CD4-positive, alpha-beta T cell treated with Interferon alpha-2 for 1 hour (primary cell): ENCODE measurements at regions not wholly inside any gene's neighbourhood (a gene's known extent, or its start where the extent isn't known, plus 50 kb on each side); places are given as distances from the start of the nearest gene placed in this dataset.
"Not testable (repeated sequence)": the region's sequence is repeated elsewhere in the genome, so short reads cannot be mapped to it uniquely, and the experiment has no call there.

ENCODE experiments used
- DNase-seq, 2 donors: peaks; one replicate each; pipeline ENCODE4 v3.0.0-alpha.2; 2020 to 2022

DNA sequence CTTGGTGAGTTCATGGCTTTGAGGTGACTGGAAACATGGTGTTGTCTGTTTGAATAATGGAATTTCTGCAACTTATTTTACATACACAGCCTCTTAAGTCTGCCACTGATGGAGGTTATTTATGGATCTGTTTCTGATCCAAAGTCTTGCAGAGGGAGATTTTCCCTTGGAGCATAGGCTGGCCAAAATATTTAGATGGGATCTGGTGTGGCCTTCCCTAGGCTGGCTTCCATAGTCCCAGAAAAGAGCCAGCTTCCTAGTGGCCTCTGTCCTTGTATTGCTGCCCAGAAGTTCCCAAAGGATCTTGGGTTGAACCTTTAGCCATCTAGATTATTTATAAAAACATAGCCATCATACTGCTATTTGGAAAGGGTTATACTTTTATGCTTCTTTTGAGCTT, 491.1 kb upstream of the RGS6 start:
- no peak for DNase-seq

GRCh38 chr14:71444030-71444822, 488.0 kb upstream of the RGS6 start:
- no peak for DNase-seq

DNA sequence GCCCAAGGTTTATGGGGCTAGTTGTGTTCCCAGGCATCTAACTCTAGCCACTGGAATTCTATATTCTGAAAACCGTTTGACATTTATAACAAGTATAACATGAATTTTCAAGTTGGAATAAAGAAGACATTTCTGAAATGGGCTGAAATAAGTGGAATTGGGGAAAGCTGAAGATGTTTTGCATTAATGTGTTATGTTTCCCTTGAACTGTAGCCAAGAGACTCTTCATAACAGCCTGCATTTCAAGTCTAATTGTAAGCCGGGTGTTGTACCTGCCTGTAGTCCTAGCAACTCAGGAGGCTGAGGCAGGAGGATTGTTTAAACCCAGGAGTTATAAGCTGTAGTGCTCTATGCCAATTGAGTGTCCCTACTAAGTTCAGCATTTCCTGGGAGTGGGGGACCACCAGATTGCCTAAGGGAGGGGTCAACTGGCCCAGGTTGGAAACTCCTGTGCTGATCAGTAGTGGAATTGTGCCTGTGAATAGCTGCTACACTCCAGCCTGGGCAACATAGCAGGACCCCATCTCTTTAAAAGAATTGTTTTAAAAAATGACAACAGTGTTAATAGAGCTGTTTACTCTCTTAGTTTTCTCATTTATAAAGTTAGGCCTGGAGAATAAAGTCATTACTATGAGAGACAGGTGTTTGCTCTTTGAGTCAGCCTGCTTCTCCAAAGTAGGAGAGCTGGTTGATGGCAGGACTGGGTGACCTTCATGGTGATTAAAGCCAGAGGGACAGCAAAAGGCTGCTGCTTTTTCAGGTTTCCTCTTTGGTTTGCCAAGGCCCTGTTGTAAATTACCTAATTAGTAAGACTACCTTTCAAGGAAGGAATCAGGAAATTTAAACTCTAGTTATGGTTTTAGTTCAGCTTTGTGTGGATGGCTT, 483.6 kb upstream of the RGS6 start:
- DNase-seq: no peak

- no peak for DNase-seq
Observed at GRCh38 chr14:71449316-71450055, 482.7 kb upstream of the RGS6 start.

DNA sequence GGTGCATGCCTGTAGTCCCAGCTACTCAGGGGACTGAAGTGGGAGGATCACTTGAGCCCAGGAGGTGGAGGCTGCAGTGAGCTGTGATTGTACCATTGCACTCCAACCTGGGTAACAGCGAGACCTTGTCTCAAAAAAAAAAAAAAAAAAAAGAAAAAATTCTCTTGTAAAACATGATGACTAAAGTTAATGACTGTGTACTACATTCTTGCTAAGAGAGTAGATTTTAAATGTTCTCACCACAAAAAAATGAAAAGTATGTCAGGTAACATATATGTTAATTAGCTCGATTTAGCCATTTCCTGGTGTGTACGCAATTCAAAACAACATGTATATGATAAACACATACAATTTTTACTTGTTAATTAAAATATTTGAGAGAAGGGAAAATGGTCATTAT, 480.7 kb upstream of the RGS6 start:
- DNase-seq: no peak

DNA sequence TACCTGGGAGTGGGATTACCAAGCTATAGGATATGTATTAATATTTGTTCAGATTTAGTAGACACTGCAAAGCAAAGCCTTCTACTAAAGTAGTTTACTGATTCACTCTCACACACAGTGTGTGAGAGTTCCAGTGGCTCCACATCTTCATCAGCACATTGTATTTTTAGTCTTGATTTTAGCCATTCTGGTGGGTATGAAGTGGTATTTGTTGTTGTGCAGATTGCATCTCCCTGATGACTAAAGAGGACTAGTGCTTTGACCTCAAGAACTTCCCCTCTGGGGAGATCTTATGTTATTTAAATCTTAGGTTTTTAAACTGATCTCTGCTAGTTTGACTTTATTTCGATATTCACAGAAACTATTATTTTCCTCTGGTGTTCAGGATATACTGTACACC, 479.7 kb upstream of the RGS6 start:
- no peak for DNase-seq

DNA sequence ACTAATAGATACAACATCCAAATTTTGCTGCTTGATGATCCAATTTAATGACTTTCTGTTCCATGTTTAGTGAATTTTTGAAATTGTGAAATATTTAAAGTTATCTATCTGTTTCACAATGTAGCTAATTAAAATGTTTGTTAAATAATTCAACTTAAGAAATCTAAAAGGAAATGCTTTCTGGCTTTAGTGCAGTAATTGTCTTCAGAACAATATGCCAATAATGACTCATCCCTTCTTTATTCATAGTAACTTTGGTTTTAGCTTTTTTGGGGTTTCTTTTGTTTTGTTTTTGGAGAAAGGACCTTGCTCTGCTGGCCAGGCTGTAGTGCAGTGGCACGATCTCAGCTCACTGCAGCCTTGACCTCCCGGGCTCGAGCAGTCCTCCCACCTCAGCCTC, 479.2 kb upstream of the RGS6 start:
- no peak for DNase-seq

GRCh38 chr14:71454010-71454409, 478.2 kb upstream of the RGS6 start:
- no peak for DNase-seq

DNA sequence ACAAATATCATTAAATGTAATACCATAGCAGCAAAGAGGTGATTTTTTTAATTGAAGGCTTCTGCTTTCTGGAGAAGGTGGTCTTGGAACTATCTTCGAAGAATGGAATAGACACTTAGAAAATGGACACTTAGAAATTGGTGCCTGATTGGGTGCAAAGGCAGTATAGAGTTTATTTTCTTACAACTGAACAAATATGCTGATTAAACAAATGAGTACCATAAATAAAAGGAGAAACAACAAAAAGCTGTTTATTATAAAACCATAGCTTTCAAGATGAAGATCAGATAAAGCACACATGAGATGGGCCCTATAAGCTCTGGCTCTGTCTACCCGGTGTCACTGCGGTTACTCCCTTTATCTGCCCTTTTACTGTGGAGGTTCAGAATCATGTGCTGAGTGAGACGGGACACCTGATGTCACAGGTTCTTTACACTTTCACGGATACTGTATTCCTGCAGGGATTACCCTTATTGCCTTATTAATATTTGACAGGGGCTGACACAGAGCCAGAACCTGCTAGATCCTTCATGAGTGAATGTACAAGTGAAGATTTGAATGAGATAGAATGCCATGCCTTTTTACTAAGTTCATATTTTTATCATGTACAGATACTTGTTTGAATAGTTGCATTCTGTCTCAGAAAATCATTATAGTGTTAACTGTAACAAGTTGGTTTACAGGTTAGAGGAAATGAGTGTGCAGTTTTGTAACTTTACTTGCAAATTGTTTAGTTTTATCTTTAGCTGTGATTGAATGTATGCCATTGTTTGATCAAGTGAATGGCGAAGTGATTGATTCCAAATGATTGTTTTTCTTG, 477.5 kb upstream of the RGS6 start:
- DNase-seq: no peak

DNA sequence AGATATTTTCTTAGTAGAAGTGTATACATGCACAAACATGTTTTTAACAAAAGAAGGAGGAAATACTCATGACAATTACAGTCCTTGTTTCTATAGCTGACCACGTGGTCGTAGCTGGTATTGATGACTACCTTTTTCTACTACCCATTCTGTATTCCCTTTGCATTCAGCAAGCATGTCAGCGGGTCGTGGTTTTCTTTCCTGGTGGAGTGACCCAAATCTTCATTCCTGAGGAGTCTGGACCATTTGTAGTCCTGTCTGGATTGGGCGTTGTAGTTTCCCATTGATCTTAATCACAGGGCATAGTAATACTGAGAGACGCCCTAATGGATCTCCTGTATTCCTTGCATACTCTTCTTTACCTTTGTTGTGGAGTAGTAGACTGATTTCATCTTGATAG, 472.1 kb upstream of the RGS6 start:
- no peak for DNase-seq

DNA sequence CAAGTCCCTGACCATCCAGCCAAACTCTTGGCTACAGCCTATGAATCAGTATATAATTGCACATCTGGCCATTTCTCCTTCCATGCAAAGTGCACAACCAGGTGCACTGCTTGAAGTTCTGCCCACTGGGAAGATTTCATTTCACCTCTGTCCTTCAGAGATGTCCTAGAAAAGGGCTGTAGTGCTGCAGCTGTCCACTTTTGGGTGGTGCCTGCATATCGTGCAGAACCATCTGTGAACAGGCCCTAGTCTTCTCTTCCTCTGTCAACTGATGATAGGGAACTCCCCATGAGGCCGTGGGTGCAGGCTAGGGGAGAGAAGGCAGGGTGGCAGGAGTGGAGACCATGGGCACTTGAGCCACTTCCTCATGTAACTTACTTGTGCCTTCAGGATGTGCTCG, 470.6 kb upstream of the RGS6 start:
- DNase-seq: not testable (repeated sequence)

GRCh38 chr14:71463807-71464206, 468.4 kb upstream of the RGS6 start:
- no peak for DNase-seq

DNA sequence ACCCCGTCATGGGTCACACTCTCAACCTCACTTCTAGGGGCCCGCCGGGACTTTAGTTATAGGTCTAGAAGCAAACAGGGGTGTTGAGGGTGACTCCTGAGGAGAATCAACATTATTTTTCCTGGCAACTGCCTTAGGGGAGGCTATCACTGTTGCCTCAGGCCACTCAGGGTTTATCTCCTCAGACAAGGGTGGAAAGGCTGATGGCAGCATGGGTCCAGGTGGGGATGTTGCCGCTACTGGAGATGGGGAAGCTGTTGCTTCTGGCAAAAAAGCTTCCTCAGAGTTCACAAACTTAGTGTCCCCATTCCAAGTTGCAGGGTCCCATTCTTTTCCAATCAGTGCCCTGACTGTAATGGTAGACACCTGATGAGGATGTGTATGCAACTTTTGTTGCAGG, 467.4 kb upstream of the RGS6 start:
- no peak for DNase-seq

DNA sequence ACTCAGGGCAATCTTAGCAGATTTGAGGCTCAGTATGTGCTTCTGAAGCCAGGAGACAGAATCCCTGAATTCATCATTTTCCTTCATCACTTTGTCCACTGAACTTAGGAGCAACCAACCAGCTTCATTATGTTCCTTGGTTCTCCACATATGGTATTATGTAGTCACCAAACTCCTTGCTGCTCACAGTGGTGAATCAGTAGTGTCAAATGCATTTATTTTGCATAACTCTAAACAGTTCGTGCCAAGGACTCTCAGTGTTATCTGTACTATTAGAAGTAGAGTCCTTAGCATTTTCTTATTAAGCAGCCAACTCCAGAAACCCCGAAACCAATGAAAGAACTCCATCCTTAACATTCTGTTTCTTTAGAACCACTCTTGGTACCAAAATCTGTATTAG, 466.9 kb upstream of the RGS6 start:
- no peak for DNase-seq

DNA sequence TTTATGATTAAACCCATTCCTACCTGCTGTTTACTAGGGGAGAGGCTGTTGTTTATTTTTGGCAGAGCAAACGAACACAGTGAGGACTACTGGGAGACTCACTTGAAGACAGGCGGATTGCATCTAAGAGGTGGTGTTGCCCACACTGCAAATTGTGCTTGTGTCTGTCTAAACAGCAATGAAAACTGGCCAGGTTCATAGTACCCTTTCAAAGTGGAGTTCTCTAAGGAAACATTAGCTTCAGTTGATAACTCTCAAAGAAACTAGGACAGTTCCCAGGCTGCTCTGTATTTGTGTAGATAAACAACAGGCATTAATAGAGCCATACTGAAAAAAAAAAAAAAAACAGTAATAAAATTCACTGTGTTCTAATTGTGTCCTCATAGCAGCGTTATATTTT, 466.0 kb upstream of the RGS6 start:
- DNase-seq: no peak

GRCh38 chr14:71466946-71467345, 465.3 kb upstream of the RGS6 start:
- DNase-seq: no peak

GRCh38 chr14:71467361-71467811, 464.8 kb upstream of the RGS6 start:
- no peak for DNase-seq

- no peak for DNase-seq
Observed at GRCh38 chr14:71468701-71469100, 463.5 kb upstream of the RGS6 start.

- DNase-seq: no peak
Observed at GRCh38 chr14:71469643-71470335, 462.4 kb upstream of the RGS6 start.

DNA sequence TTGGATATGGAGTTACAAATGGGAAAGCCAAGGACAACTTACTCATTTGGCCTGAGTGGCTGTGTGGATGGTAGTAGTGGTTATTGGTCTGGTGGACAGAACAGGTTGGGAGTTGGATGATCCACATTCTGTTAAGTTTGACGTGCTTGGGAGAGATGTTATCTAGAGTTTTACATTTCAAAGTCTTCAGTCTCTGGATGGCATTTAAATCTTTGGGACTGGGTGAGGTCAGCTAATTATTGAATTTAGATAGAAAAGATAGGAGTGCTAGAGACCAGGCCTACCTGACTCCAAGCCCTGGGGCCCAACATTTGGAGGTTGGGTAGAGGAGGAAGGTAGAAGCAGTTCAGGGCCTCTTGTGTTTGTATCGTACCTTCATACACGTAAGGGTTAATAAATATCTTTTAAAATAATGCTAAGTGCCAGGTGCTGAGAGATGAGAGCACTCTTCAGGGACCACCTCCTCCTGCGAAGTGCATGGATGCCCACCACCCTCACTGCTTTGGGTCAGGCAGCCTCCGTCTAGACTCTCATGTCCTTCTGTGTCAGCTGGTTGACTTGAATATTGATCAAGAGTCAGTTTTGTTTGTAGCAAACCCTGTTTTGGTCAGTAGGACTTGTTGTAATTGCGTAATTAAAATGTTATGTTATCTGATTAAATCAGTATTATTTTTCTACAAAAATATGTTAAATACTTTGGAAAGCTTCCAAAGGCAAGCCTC, 460.4 kb upstream of the RGS6 start:
- DNase-seq: no peak
